ENCODE measurements at regions not wholly inside any gene's neighbourhood (a gene's known extent, or its start where the extent isn't known, plus 50 kb on each side); places are given as distances from the start of the nearest gene placed in this dataset.

DNA sequence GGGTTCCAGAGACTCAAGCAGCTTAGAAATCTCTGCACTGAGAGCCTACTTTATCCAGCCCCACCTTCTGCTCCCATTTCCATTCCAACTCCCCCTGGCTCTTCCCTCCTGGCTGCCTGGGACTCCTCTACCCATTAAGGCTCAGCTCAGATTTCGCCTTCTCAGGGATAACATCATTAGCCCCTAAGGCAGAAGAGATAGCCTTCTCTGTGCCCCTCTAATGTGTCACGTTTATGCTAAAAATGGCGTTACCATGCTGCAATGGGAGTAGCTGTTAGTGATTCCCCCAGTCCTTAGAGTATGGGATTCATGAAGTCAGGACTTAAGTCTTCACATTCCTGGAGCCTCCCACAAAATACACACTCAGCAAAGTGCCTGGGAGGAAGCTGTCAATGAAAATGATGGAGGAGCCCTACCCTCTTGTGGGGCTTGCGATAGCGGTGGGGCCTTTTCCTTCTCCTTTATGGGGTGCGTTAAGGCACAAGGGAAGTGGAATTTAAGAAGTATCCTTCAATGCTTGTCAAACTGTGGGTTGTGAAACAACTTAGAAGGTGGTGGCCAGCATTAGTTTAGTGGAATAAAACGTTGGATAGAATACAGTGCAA is 144.7 kb upstream of the COPS8 start:
- H3K27me3 Mint-ChIP-seq (ENCODE audit: insufficient read depth, unreplicated experiment): peaks cover 15% of the 10 kb centered on the region
- H3K27ac Mint-ChIP-seq (ENCODE audit: low read depth, unreplicated experiment): no peak overlapping the region
- BruUV-seq (replicated peaks): no TSS peak
- CTCF ChIA-PET: interaction anchor here (1.3 kb wide), 1 partner anchor 11 kb away, joined by 5 read pairs; no protein-coding TSS in a partner anchor
- H3K4me3 Mint-ChIP-seq (ENCODE audit: unreplicated experiment): no peak overlapping the region
- intact Hi-C loops (cut with micrococcal nuclease): no loop called here
- POLR2A ChIA-PET: interaction anchor here (0.6 kb wide), 1 partner anchor 12 kb away, joined by 3 read pairs; no protein-coding TSS in a partner anchor
- H3K36me3 Mint-ChIP-seq (ENCODE audit: insufficient read depth, unreplicated experiment): no peaks in the 10 kb centered on the region
- peaks cover 6% of the 10 kb centered on the region for H3K4me1 Mint-ChIP-seq (ENCODE audit: insufficient read depth, unreplicated experiment)
- TF ChIP-seq, protein P1, sequence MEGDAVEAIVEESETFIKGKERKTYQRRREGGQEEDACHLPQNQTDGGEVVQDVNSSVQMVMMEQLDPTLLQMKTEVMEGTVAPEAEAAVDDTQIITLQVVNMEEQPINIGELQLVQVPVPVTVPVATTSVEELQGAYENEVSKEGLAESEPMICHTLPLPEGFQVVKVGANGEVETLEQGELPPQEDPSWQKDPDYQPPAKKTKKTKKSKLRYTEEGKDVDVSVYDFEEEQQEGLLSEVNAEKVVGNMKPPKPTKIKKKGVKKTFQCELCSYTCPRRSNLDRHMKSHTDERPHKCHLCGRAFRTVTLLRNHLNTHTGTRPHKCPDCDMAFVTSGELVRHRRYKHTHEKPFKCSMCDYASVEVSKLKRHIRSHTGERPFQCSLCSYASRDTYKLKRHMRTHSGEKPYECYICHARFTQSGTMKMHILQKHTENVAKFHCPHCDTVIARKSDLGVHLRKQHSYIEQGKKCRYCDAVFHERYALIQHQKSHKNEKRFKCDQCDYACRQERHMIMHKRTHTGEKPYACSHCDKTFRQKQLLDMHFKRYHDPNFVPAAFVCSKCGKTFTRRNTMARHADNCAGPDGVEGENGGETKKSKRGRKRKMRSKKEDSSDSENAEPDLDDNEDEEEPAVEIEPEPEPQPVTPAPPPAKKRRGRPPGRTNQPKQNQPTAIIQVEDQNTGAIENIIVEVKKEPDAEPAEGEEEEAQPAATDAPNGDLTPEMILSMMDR (IDR thresholded peaks at IDR 0.05; ENCODE audit: unreplicated experiment): no peak
- DNase-seq (ENCODE audit: unreplicated experiment): no peak
- no peaks in the 10 kb centered on the region for H3K9me3 Mint-ChIP-seq (ENCODE audit: unreplicated experiment)

DNA sequence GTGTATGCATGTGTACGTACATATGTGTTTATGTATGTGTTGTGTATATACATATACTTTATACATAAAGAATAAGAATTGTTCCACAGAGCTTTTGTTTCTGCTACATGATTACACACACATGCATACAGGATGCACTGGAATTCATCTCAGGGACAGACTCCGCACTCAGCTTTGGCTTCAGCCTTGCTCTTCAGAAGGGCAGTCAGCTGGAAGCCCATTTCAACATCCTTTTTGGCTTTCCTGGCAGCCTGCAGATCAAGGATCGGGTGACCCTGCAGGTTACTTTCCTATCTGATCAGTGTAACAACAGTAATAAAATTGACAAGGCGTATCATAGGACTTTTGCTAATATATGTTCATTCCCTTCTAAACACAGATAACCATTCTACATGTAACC is 144.1 kb upstream of the COPS8 start:
- POLR2A ChIA-PET: no interaction called here
- no TSS peak for BruUV-seq (replicated peaks)
- H3K27me3 Mint-ChIP-seq (ENCODE audit: insufficient read depth, unreplicated experiment): peaks cover 15% of the 10 kb centered on the region
- no peak overlapping the region for H3K4me3 Mint-ChIP-seq (ENCODE audit: unreplicated experiment)
- no peak overlapping the region for H3K27ac Mint-ChIP-seq (ENCODE audit: low read depth, unreplicated experiment)
- no peaks in the 10 kb centered on the region for H3K36me3 Mint-ChIP-seq (ENCODE audit: insufficient read depth, unreplicated experiment)
- intact Hi-C loops (cut with micrococcal nuclease): no loop called here
- H3K9me3 Mint-ChIP-seq (ENCODE audit: unreplicated experiment): no peaks in the 10 kb centered on the region
- CTCF ChIA-PET: interaction anchor here (1.3 kb wide), 1 partner anchor 11 kb away, joined by 5 read pairs; no protein-coding TSS in a partner anchor
- peaks cover 6% of the 10 kb centered on the region for H3K4me1 Mint-ChIP-seq (ENCODE audit: insufficient read depth, unreplicated experiment)
- TF ChIP-seq, protein P1 (IDR thresholded peaks at IDR 0.05; ENCODE audit: unreplicated experiment): no peak
- DNase-seq (ENCODE audit: unreplicated experiment): no peak

DNA sequence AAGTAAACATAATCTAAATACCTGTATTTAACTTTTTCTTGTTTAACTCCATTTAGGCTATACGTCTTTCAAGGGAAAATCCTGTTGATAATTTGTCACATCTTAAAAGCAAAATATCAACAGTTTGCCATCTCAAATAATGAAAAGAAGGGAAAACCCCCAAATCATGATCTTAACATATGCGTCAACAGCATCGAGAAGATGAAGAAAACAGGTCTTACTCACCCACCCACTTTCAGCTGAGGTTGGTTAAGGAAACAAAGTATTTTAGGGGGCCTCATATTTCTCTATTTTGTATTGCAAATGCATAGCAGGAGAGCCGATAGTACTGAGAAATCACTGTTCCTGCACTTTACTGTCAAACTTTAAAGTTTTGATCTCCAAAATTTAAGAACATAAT is 143.1 kb upstream of the COPS8 start:
- TF ChIP-seq, protein P1 (IDR thresholded peaks at IDR 0.05; ENCODE audit: unreplicated experiment): no peak
- H3K4me3 Mint-ChIP-seq (ENCODE audit: unreplicated experiment): no peak overlapping the region

DNA sequence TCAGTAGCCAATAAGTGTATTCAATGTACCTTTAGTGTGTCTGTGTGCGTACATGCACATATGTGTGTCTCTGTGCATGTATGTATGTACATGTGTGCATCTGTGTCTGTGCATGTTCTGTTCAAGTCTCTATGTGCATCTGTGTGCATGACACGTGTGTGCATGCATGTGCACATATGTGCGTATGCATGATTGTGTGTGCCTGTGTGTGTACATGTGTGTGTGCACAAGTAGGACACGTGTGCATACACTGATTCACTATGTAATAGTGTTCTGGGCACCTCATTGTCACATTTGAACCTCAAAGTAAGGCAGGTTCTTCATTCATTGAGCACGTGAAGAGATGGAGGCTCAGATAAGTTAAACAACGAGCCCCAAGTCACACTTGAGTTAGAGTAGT is 142.6 kb upstream of the COPS8 start:
- H3K4me1 Mint-ChIP-seq (ENCODE audit: insufficient read depth, unreplicated experiment): peaks cover 4% of the 10 kb centered on the region
- H3K4me3 Mint-ChIP-seq (ENCODE audit: unreplicated experiment): no peak overlapping the region
- ChIA-PET POLR2A (no interaction called here), CTCF (no interaction called here)
- no peaks in the 10 kb centered on the region for H3K9me3 Mint-ChIP-seq (ENCODE audit: unreplicated experiment)
- intact Hi-C loops (cut with micrococcal nuclease): no loop called here
- BruUV-seq (replicated peaks): no TSS peak
- H3K36me3 Mint-ChIP-seq (ENCODE audit: insufficient read depth, unreplicated experiment): no peaks in the 10 kb centered on the region
- H3K27me3 Mint-ChIP-seq (ENCODE audit: insufficient read depth, unreplicated experiment): peaks cover 15% of the 10 kb centered on the region
- TF ChIP-seq, protein P1 (IDR thresholded peaks at IDR 0.05; ENCODE audit: unreplicated experiment): no peak
- no peak for DNase-seq (ENCODE audit: unreplicated experiment)
- no peak overlapping the region for H3K27ac Mint-ChIP-seq (ENCODE audit: low read depth, unreplicated experiment)

More for the DNA sequence above, 143.1 kb upstream of the COPS8 start:
- Mint-ChIP-seq H3K4me1 (ENCODE audit: insufficient read depth, unreplicated experiment) (peaks cover 6% of the 10 kb centered on the region), H3K36me3 (ENCODE audit: insufficient read depth, unreplicated experiment) (no peaks in the 10 kb centered on the region), H3K27ac (ENCODE audit: low read depth, unreplicated experiment) (no peak overlapping the region), H3K9me3 (ENCODE audit: unreplicated experiment) (no peaks in the 10 kb centered on the region), H3K27me3 (ENCODE audit: insufficient read depth, unreplicated experiment) (peaks cover 15% of the 10 kb centered on the region)
- BruUV-seq (replicated peaks): no TSS peak
- CTCF ChIA-PET: no interaction called here
- POLR2A ChIA-PET: no interaction called here
- DNase-seq (ENCODE audit: unreplicated experiment): no peak
- intact Hi-C loops (cut with micrococcal nuclease): no loop called here

Data from MCF 10A (cell line).